Mucosa of descending colon (tissue), 3 donors: ENCODE measurements at regions not wholly inside any gene's neighbourhood (a gene's known extent, or its start where the extent isn't known, plus 50 kb on each side); places are given as distances from the start of the nearest gene placed in this dataset.

Source experiments
- ATAC-seq: fragments of 200-7000 bp; cut with Tn5 transposase; one replicate; pipeline ENCODE4 v1.9.1; 2020; ENCODE audit warnings: mild to moderate bottlenecking, moderate library complexity
- DNase-seq, 3 donors: peaks; one replicate each; pipeline ENCODE4 v3.0.0-alpha.2; 2020
- H3K36me3 ChIP-seq: fragments of 200-600 bp; one replicate; pipeline ENCODE4 v1.8.0; 2021; ENCODE audit warnings: low read depth, mild to moderate bottlenecking
- H3K4me1 ChIP-seq: fragments of 200-600 bp; one replicate; pipeline ENCODE4 v1.8.0; 2021; ENCODE audit warnings: low read depth, mild to moderate bottlenecking
- H3K4me3 ChIP-seq: fragments of 200-600 bp; one replicate; pipeline ENCODE4 v1.8.0; 2021; ENCODE audit warnings: mild to moderate bottlenecking
- H3K9me3 ChIP-seq: fragments of 200-600 bp; one replicate; pipeline ENCODE4 v1.8.0; 2021; ENCODE audit warnings: mild to moderate bottlenecking
- intact Hi-C, 2 donors: fragments of 100-400 bp; cut with DNase I in 1 of 2; cut with micrococcal nuclease in 1 of 2; formaldehyde crosslinking; loops; one replicate each; pipeline versions ENCODE4 v1.11.0 to v1.11.1; 2022; cut with DNase I, micrococcal nuclease
- TF ChIP-seq, protein P1 (sequence below): fragments of 200-600 bp; IDR thresholded peaks from one replicate; pipeline ENCODE4 v1.8.0; 2022; ENCODE audit warnings: antibody characterized with exemption, mild to moderate bottlenecking
- donor health status: DM: no; HTN: no; CAD: no; lungs with moderate emphysema.
- donor health status: DM: no; HTN: no; CAD: no.
- donor health status: DM: no; HTN: yes; CAD: no.

GRCh38 chr3:20666091-20666490, 480.1 kb upstream of the SGO1 start:
- TF ChIP-seq, protein P1, sequence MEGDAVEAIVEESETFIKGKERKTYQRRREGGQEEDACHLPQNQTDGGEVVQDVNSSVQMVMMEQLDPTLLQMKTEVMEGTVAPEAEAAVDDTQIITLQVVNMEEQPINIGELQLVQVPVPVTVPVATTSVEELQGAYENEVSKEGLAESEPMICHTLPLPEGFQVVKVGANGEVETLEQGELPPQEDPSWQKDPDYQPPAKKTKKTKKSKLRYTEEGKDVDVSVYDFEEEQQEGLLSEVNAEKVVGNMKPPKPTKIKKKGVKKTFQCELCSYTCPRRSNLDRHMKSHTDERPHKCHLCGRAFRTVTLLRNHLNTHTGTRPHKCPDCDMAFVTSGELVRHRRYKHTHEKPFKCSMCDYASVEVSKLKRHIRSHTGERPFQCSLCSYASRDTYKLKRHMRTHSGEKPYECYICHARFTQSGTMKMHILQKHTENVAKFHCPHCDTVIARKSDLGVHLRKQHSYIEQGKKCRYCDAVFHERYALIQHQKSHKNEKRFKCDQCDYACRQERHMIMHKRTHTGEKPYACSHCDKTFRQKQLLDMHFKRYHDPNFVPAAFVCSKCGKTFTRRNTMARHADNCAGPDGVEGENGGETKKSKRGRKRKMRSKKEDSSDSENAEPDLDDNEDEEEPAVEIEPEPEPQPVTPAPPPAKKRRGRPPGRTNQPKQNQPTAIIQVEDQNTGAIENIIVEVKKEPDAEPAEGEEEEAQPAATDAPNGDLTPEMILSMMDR: no peak
- DNase-seq: no peak
- H3K4me3 ChIP-seq: no peak overlapping the region
- intact Hi-C loops: no loop called here
- no peaks in the 10 kb centered on the region for H3K36me3 ChIP-seq
- ATAC-seq: no peak
- peaks cover 20% of the 10 kb centered on the region for H3K9me3 ChIP-seq
- no peaks in the 10 kb centered on the region for H3K4me1 ChIP-seq

GRCh38 chr3:20658491-20658890, 472.5 kb upstream of the SGO1 start:
- intact Hi-C loops: no loop called here
- TF ChIP-seq, protein P1: no peak
- no peaks in the 10 kb centered on the region for H3K36me3 ChIP-seq
- DNase-seq (no peak), ATAC-seq (no peak)
- H3K4me3 ChIP-seq: no peak overlapping the region
- peaks cover 42% of the 10 kb centered on the region for H3K9me3 ChIP-seq
- no peaks in the 10 kb centered on the region for H3K4me1 ChIP-seq

DNA sequence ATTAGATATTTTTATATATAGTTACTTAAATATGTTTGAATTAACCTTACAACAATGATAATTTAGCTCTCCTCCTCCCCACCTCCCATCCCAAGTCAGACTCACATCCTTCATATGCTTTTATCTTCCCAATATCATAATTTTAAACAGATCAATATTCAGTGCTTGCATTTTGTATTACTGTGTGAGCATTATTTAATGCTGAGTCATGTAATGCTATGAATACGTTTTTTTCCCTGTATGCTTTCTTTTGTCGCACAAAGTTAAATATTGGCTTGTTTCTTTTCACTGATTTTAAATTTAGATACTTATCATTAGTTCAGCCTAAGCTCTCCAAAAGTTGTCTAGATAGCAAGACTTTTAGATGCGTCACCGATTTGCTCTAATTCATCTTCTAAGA, 471.6 kb upstream of the SGO1 start:
- TF ChIP-seq, protein P1: no peak
- no peak for ATAC-seq
- Histone ChIP-seq H3K4me3 (no peak overlapping the region), H3K36me3 (no peaks in the 10 kb centered on the region), H3K9me3 (peaks cover 47% of the 10 kb centered on the region), H3K4me1 (no peaks in the 10 kb centered on the region)
- intact Hi-C loops: no loop called here
- no peak for DNase-seq

DNA sequence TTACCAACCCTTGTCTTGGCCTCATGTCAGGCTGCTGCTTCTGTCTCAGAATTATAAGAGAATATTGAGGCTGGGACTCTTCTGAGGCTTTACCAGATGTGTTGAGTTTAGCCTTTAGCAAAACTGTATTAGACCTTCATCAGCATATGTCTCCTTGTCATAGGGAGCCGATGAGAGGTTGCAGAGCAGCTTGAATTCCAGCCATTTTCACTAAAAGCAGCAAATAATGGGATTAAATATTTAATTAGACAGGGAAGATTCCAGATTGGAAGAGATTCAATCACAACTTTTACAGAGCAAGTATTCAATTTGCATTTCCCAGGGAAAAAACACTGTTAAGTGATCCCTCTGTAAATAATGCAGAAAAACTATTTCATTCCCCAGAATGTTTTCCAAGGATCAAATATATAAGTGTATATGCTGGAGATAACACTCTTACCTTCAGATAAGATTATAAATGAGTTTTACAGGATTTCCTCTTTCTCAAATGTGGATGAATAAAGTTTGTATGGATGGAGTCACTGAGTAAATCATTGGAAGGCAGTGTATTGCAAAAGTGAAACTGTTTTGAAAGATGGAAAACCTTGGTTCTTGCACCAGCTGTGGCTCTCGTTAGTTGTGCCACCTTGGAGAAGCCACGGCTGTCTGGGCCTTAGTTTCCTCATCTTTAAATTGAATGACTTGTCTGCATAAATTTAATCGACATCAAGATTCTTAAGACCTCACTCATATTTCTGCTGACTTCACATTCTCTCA, 466.4 kb upstream of the SGO1 start:
- Histone ChIP-seq H3K4me3 (no peak overlapping the region), H3K9me3 (peaks cover 52% of the 10 kb centered on the region), H3K36me3 (no peaks in the 10 kb centered on the region), H3K4me1 (no peaks in the 10 kb centered on the region)
- TF ChIP-seq, protein P1: no peak
- ATAC-seq: no peak
- DNase-seq: no peak
- intact Hi-C loops: no loop called here

- TF ChIP-seq, protein P1: no peak
- intact Hi-C loops: no loop called here
- no peaks in the 10 kb centered on the region for H3K4me1 ChIP-seq
- H3K36me3 ChIP-seq: no peaks in the 10 kb centered on the region
- H3K9me3 ChIP-seq: peaks cover 44% of the 10 kb centered on the region
- ATAC-seq (no peak), DNase-seq (no peak)
- no peak overlapping the region for H3K4me3 ChIP-seq
Measured at GRCh38 chr3:20648921-20649381, 462.9 kb upstream of the SGO1 start.

- no peak overlapping the region for H3K4me3 ChIP-seq
- DNase-seq (no peak), ATAC-seq (no peak)
- intact Hi-C loops: no loop called here
- H3K4me1 ChIP-seq: no peaks in the 10 kb centered on the region
- H3K36me3 ChIP-seq: no peaks in the 10 kb centered on the region
- TF ChIP-seq, protein P1: no peak
- H3K9me3 ChIP-seq: peaks cover 41% of the 10 kb centered on the region
Measured at GRCh38 chr3:20648294-20648693, 462.3 kb upstream of the SGO1 start.
